GM12875 (cell line): ENCODE measurements at regions not wholly inside any gene's neighbourhood (a gene's known extent, or its start where the extent isn't known, plus 50 kb on each side); places are given as distances from the start of the nearest gene placed in this dataset.

Experiments used
- H3K4me3 ChIP-seq: one replicate; pipeline ENCODE4 v1.5.1; 2011; ENCODE audit warnings: low read depth, low read length, control low read depth
- CTCF ChIP-seq: IDR thresholded peaks from 2 replicates; pipeline ENCODE4 v1.5.1; 2011; ENCODE audit warnings: low read depth, mild to moderate bottlenecking, control low read depth, inconsistent platforms, low read length, moderate library complexity, borderline replicate concordance; ENCODE audit not compliant: insufficient read depth

GRCh38 chr7:68414631-68415425 lies 1183.4 kb upstream of the AUTS2 start:
- TF ChIP-seq CTCF = no peak
- no peak overlapping the region for H3K4me3 ChIP-seq

- no peak overlapping the region for H3K4me3 ChIP-seq
- TF ChIP-seq CTCF = no peak
Observed at GRCh38 chr7:68417002-68417401, 1181.3 kb upstream of the AUTS2 start.

GRCh38 chr7:68417659-68418058 lies 1180.6 kb upstream of the AUTS2 start:
- no peak overlapping the region for H3K4me3 ChIP-seq
- TF ChIP-seq CTCF = no peak

DNA sequence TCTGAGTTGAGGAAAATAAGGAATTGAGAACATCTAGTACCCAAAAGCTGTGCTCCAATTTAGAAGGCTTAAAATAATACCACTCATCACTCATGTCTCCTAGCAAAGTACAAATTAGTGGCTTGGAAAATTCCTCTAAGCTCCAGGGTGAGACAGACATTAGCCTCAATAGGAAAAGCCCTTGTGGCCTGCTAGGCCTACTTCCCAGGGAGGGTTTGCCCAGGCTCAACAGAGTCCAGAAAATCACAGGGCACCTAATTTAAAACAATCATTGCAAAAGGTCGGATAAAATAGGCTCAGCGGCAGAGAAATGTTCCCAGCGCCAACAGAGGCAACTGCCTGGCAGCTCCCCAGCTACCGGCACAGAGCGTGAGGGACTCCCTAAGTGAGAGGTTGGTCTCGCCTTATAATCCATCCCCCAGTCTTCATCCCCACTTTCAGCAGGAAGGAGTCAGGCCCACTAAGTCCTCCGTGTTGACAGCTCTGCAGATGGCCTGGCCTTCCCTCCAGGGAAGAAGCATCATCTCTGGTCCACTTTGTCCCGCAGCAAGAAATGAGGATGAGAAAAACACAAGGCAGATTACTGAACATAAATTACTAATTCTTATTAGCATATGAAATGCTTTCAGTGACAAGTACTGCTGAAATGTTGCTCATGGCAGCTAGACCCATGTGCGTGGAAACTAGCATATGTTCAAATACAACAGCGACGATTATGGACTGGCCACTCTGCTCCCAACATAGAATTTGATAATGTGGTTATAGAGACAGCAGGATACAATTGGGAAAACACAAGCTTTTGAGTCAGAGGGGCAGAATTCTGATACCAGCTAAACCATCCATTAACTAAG lies 1177.7 kb upstream of the AUTS2 start:
- no peak for TF ChIP-seq CTCF
- H3K4me3 ChIP-seq = no peak overlapping the region

GRCh38 chr7:68421712-68422111 lies 1176.6 kb upstream of the AUTS2 start:
- no peak for TF ChIP-seq CTCF
- H3K4me3 ChIP-seq = no peak overlapping the region

- H3K4me3 ChIP-seq = no peak overlapping the region
- no peak for TF ChIP-seq CTCF
Observed at GRCh38 chr7:68422281-68422680, 1176.0 kb upstream of the AUTS2 start.

- no peak overlapping the region for H3K4me3 ChIP-seq
- TF ChIP-seq CTCF = no peak
Observed at GRCh38 chr7:68423356-68423755, 1174.9 kb upstream of the AUTS2 start.
